Adrenal gland (tissue), 9 donors: ENCODE measurements at regions not wholly inside any gene's neighbourhood (a gene's known extent, or its start where the extent isn't known, plus 50 kb on each side); places are given as distances from the start of the nearest gene placed in this dataset.

Experiments used
- DNase-seq, 7 donors: peaks; one replicate each; pipeline ENCODE4 v3.0.0-alpha.2; 2019 to 2020
- H3K27ac ChIP-seq, 5 donors: fragments of 200-600 bp; sonication (generic) in 4 of 5; 1 replicate in 3 of 5; 2 replicates in 2 of 5; pipeline versions ENCODE4 v1.5.1 to v1.8.0; 2016 to 2020; ENCODE audit warnings: mild to moderate bottlenecking in 1 of 5
- H3K27me3 ChIP-seq: fragments of 200-600 bp; 2 replicates; pipeline ENCODE4 v1.8.0; 2021
- H3K36me3 ChIP-seq, 2 donors: fragments of 200-600 bp; replicated peaks in 1 of 2; 1 replicate in 1 of 2; 2 replicates in 1 of 2; pipeline versions ENCODE4 v1.5.1 to v1.8.0; 2018 to 2022
- H3K4me1 ChIP-seq, 2 donors: fragments of 200-600 bp; replicated peaks in 1 of 2; 1 replicate in 1 of 2; 2 replicates in 1 of 2; pipeline versions ENCODE4 v1.5.1 to v1.8.0; 2018 to 2021
- H3K4me3 ChIP-seq, 4 donors: fragments of 200-600 bp; sonication (generic) in 3 of 4; one replicate each; pipeline ENCODE4 v1.5.1; 2016 to 2018
- H3K9me3 ChIP-seq, 3 donors: fragments of 200-600 bp; sonication (generic) in 1 of 3; replicated peaks in 1 of 3; 1 replicate in 2 of 3; 2 replicates in 1 of 3; pipeline versions ENCODE4 v1.5.1 to v1.8.0; 2016 to 2021
- POLR2A ChIP-seq, 2 donors: fragments of 450-650 bp; IDR thresholded peaks; one replicate each; pipeline ENCODE4 v1.6.1; 2017; ENCODE audit warnings: antibody characterized with exemption in 2 of 2, mild to moderate bottlenecking in 2 of 2, moderate library complexity in 1 of 2
- WGBS, 4 donors: extraction: QIAGEN DNeasy Blood & Tissue Kit in 2 of 4; methylation state at CpG; one replicate each; pipeline versions ENCODE4 v1.1.5 to v1.1.7; 2013 to 2017; 5-methylcytosine and 5-hydroxymethylcytosine counted together
- intact Hi-C, 2 donors: fragments of 100-400 bp; cut with DNase I; formaldehyde crosslinking; loops; one replicate each; pipeline versions ENCODE4 v1.14.1 to v1.15.0; 2022 to 2023
- TF ChIP-seq, protein P1 (sequence below), 6 experiments: fragments of 450-650 bp in 4 of 6; fragments of 200-600 bp in 2 of 6; sonication (generic) in 1 of 6; IDR thresholded peaks; 1 replicate in 5 of 6; 2 replicates in 1 of 6; pipeline versions ENCODE4 v1.5.1 to v1.8.0; 2016 to 2021; ENCODE audit warnings: antibody characterized with exemption in 6 of 6, mild to moderate bottlenecking in 2 of 6, moderate library complexity in 1 of 6
- donor health status: healthy with polysubstance abuse.
- donor health status: Bipolar disorder and iron deficiency.
- donor health status: DM: yes; HTN: yes; CAD: no.
- donor health status: DM: no; HTN: no; CAD: no.
- donor health status: DM: no; HTN: no; CAD: no.

DNA sequence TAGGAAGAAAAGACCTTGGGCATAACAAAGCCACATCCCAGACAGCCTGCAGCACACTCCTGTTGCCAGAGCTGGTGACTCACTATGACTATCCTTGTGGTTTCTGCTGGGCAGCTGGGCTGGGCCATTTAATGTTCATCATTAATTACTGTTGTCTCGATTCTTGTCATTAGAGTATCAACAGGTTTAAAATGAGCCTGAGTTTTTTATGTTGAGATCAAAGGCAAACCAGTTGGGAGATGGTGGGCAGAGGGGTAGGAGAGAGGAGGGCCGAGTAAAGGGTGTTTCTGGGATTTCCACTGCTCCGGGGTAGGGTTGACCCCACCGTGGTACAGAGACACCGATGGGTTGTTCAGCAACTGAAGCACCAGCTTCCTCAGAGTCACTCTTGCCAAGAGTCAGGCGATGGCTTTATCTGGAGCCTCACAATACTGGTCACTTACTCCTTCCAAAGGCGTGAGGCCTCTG is 128.7 kb upstream of the LYZL1 start:
- intact Hi-C loops, result no loop called here

DNA sequence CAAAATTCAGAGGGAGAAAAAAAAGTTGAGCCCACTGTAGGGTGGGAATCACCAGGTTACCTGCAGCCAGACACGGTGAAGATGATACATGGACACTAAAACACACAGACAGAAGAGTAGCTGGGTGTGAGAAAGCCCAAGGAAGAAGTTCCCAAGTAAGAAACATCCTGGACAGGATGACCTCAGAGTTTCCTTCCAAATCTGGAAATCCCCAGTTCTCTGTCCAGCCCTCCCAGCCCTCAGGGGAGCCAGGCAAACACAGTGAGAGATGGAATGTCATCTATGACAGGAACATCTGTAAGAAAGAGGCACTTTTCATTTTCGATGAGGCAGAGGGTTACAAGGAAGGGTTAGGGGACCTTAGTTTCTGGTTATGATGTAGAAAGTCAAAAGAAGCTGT is 125.1 kb upstream of the LYZL1 start:
- no peak for DNase-seq
- intact Hi-C loops, result no loop called here
- no peaks in the 10 kb centered on the region for H3K36me3 ChIP-seq
- 53 to 76% (median 68%) methylated on average over 2 of the region's 2 CpGs for WGBS, 4 donors
- H3K27me3 ChIP-seq, result no peaks in the 10 kb centered on the region
- no peak overlapping the region for H3K4me3 ChIP-seq
- no peaks in the 10 kb centered on the region for H3K9me3 ChIP-seq
- TF ChIP-seq POLR2A (IDR thresholded peaks at IDR 0.05), result no peak
- TF ChIP-seq, protein P1, sequence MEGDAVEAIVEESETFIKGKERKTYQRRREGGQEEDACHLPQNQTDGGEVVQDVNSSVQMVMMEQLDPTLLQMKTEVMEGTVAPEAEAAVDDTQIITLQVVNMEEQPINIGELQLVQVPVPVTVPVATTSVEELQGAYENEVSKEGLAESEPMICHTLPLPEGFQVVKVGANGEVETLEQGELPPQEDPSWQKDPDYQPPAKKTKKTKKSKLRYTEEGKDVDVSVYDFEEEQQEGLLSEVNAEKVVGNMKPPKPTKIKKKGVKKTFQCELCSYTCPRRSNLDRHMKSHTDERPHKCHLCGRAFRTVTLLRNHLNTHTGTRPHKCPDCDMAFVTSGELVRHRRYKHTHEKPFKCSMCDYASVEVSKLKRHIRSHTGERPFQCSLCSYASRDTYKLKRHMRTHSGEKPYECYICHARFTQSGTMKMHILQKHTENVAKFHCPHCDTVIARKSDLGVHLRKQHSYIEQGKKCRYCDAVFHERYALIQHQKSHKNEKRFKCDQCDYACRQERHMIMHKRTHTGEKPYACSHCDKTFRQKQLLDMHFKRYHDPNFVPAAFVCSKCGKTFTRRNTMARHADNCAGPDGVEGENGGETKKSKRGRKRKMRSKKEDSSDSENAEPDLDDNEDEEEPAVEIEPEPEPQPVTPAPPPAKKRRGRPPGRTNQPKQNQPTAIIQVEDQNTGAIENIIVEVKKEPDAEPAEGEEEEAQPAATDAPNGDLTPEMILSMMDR (IDR thresholded peaks at IDR 0.05), result no peak
- H3K27ac ChIP-seq, result no peak overlapping the region
- no peaks in the 10 kb centered on the region for H3K4me1 ChIP-seq

More for the DNA sequence above, 128.7 kb upstream of the LYZL1 start:
- Histone ChIP-seq H3K27ac (no peak overlapping the region), H3K4me1 (no peaks in the 10 kb centered on the region), H3K4me3 (no peak overlapping the region), H3K9me3 (no peaks in the 10 kb centered on the region), H3K36me3 (no peaks in the 10 kb centered on the region), H3K27me3 (no peaks in the 10 kb centered on the region)
- 75 to 83% (median 80%) methylated on average over 5 to 7 of the region's 7 CpGs for WGBS, 4 donors
- DNase-seq, result peak; percentile 36 to 79 (median 72)
- no peak for TF ChIP-seq POLR2A (IDR thresholded peaks at IDR 0.05)
- TF ChIP-seq, protein P1 (IDR thresholded peaks at IDR 0.05), result no peak

DNA sequence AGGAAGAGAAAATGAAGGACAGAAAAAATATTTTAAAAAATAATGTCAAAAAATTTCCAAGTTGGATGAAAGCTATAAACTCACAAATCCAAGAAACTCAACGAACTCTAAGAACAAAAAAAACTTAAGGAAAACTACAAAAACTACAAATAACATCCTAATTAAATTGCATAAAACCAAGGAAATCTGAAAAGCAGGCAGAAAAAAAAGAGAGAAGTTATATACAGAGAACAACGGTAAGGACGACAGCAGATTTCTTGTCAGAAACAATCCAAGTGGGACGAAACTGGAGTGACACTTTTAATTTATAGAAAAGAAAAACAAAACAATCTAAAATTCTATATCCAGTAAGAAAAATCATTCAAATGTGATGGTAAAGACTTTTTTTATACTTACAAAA is 122.2 kb upstream of the LYZL1 start:
- no peak for TF ChIP-seq POLR2A (IDR thresholded peaks at IDR 0.05)
- TF ChIP-seq, protein P1 (IDR thresholded peaks at IDR 0.05), result no peak
- Histone ChIP-seq H3K4me1 (no peaks in the 10 kb centered on the region), H3K4me3 (no peak overlapping the region), H3K36me3 (no peaks in the 10 kb centered on the region), H3K27me3 (no peaks in the 10 kb centered on the region), H3K9me3 (no peaks in the 10 kb centered on the region), H3K27ac (no peak overlapping the region)
- 82 to 86% (median 84%) methylated on average over 4 of the region's 4 CpGs for WGBS, 4 donors
- intact Hi-C loops, result no loop called here
- no peak for DNase-seq

DNA sequence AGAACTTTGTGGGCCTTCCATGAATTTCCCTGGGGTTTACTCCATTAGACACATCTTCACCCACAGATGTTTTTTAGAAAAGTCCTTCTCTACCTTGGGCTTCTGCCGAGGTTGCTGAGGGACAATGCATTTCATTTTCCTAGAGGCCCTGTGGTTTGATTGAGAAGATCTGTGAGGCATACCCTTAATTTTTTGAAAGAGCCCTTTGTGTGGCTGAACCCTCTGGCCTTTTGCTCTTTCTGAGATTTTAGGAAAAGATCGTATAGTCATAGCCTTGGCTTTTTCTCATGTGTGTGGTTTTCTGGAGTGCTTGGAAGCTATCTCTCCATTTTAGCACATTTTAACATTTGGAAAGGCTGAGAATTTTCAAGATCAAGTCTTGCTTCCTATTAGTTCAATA is 119.8 kb upstream of the LYZL1 start:
- whole genome bisulfite sequencing, 4 donors, result 67 to 76% (median 72%) methylated on average over 2 of the region's 2 CpGs
- intact Hi-C loops, result no loop called here
- TF ChIP-seq, protein P1 (IDR thresholded peaks at IDR 0.05), result no peak
- no peak for TF ChIP-seq POLR2A (IDR thresholded peaks at IDR 0.05)

More for the DNA sequence above, 119.8 kb upstream of the LYZL1 start:
- DNase-seq, result no peak
- Histone ChIP-seq H3K4me1 (no peaks in the 10 kb centered on the region), H3K9me3 (no peaks in the 10 kb centered on the region), H3K36me3 (no peaks in the 10 kb centered on the region), H3K27ac (no peak overlapping the region), H3K4me3 (no peak overlapping the region), H3K27me3 (no peaks in the 10 kb centered on the region)
